IMR-90 (cell line): ENCODE measurements at regions not wholly inside any gene's neighbourhood (a gene's known extent, or its start where the extent isn't known, plus 50 kb on each side); places are given as distances from the start of the nearest gene placed in this dataset.

Experiments
- ATAC-seq: fragments of 200-7000 bp; cut with Tn5 transposase; 2 replicates; pipeline ENCODE4 v1.9.1; 2020; ENCODE audit warnings: low read depth, mild to moderate bottlenecking, moderate library complexity
- BruUV-seq: library from RNA; stranded (reverse); fragments of 400-500 nt; replicated peaks from 2 replicates; lab custom pipeline; 2021; lab: Mats Ljungman, UMichigan
- CTCF ChIA-PET: fragments of 300-600 bp; formaldehyde crosslinking; extraction: SDS; loops from one replicate; lab custom pipeline; 2021; ENCODE audit warnings: antibody characterized with exemption; lab: Yijun Ruan, JAX
- POLR2A ChIA-PET: fragments of 300-600 bp; sonication (Branson Sonifier 250); formaldehyde crosslinking; loops from one replicate; lab custom pipeline; 2022; ENCODE audit warnings: antibody characterized with exemption; ENCODE audit not compliant: unreplicated experiment; lab: Charles Lee
- DNase-seq: peaks from one replicate; pipeline ENCODE4 v3.0.0; 2013
- H2AFZ ChIP-seq: replicated peaks from 2 replicates; pipeline ENCODE3; 2013; ENCODE audit warnings: low read length, mild to moderate bottlenecking; ENCODE audit not compliant: poor library complexity
- H2AK5ac ChIP-seq: 2 replicates; pipeline ENCODE4 v1.6.1; 2013; ENCODE audit warnings: low read depth, low read length, inconsistent platforms
- H2AK9ac ChIP-seq: replicated peaks from 2 replicates; pipeline ENCODE3; 2013; ENCODE audit warnings: mild to moderate bottlenecking, low read depth, low read length, moderate library complexity; ENCODE audit not compliant: poor library complexity
- H2BK120ac ChIP-seq: 2 replicates; pipeline ENCODE4 v1.6.1; 2013; ENCODE audit warnings: low read depth, low read length, inconsistent platforms
- H2BK15ac ChIP-seq: 3 replicates; pipeline ENCODE4 v1.6.1; 2013; ENCODE audit warnings: low read depth, low read length, inconsistent platforms
- H2BK20ac ChIP-seq: 2 replicates; pipeline ENCODE4 v1.6.1; 2013; ENCODE audit warnings: low read depth, mild to moderate bottlenecking, inconsistent platforms, low read length, moderate library complexity
- H2BK5ac ChIP-seq: 2 replicates; pipeline ENCODE4 v1.6.1; 2013; ENCODE audit warnings: mild to moderate bottlenecking, low read depth, low read length, inconsistent platforms; ENCODE audit not compliant: poor library complexity, severe bottlenecking
- H3K14ac ChIP-seq: replicated peaks from 2 replicates; pipeline ENCODE4 v1.6.1; 2013; ENCODE audit warnings: low read depth, low read length, inconsistent platforms
- H3K18ac ChIP-seq: 2 replicates; pipeline ENCODE4 v1.6.1; 2013; ENCODE audit warnings: low read depth, low read length, control low read depth
- H3K23ac ChIP-seq: 2 replicates; pipeline ENCODE4 v1.6.1; 2013; ENCODE audit warnings: low read depth, low read length, inconsistent platforms
- H3K27ac ChIP-seq: 2 replicates; pipeline ENCODE4 v1.5.1; 2013; ENCODE audit warnings: mild to moderate bottlenecking, control low read depth, low read length; ENCODE audit not compliant: insufficient read depth
- H3K27me3 ChIP-seq: 2 replicates; pipeline ENCODE4 v1.6.1; 2013; ENCODE audit warnings: low read length; ENCODE audit not compliant: control insufficient read depth, insufficient read depth
- H3K36me3 ChIP-seq: 2 replicates; pipeline ENCODE4 v1.6.1; 2013; ENCODE audit warnings: low read length, mixed read lengths; ENCODE audit not compliant: control insufficient read depth, insufficient read depth
- H3K4ac ChIP-seq: 2 replicates; pipeline ENCODE4 v1.6.1; 2013; ENCODE audit warnings: low read depth, low read length, inconsistent platforms
- H3K4me1 ChIP-seq: 2 replicates; pipeline ENCODE4 v1.6.1; 2013; ENCODE audit warnings: low read length, mixed read lengths; ENCODE audit not compliant: control insufficient read depth, insufficient read depth
- H3K4me2 ChIP-seq: 2 replicates; pipeline ENCODE4 v1.6.1; 2013; ENCODE audit warnings: low read depth, mild to moderate bottlenecking, control low read depth, low read length, moderate library complexity
- H3K4me3 ChIP-seq: 2 replicates; pipeline ENCODE4 v1.5.1; 2013; ENCODE audit warnings: low read depth, mild to moderate bottlenecking, control low read depth, low read length, moderate library complexity; ENCODE audit not compliant: insufficient read depth
- H3K56ac ChIP-seq: 2 replicates; pipeline ENCODE4 v1.6.1; 2013; ENCODE audit warnings: low read length, inconsistent platforms; ENCODE audit not compliant: insufficient read depth; ENCODE audit errors: extremely low read depth
- H3K79me1 ChIP-seq, 2 experiments: 2 replicates each; pipeline ENCODE4 v1.6.1; 2013; ENCODE audit warnings: low read length in 2 of 2, inconsistent platforms in 1 of 2, low read depth in 1 of 2
- H3K9ac ChIP-seq: 2 replicates; pipeline ENCODE4 v1.6.1; 2013; ENCODE audit warnings: low read depth, low read length, control low read depth
- H3K9me1 ChIP-seq: 2 replicates; pipeline ENCODE4 v1.6.1; 2013; ENCODE audit warnings: low read length, inconsistent platforms; ENCODE audit not compliant: insufficient read depth
- H3K9me3 ChIP-seq: 2 replicates; pipeline ENCODE4 v1.6.1; 2013; ENCODE audit warnings: low read length; ENCODE audit not compliant: control insufficient read depth, insufficient read depth
- H4K20me1 ChIP-seq: 2 replicates; pipeline ENCODE4 v1.6.1; 2013; ENCODE audit warnings: low read length, inconsistent platforms; ENCODE audit not compliant: insufficient read depth
- H4K5ac ChIP-seq: 2 replicates; pipeline ENCODE4 v1.6.1; 2013; ENCODE audit warnings: mild to moderate bottlenecking, low read depth, low read length, control low read depth
- H4K8ac ChIP-seq, 2 experiments: 2 replicates each; pipeline ENCODE4 v1.6.1; 2013; ENCODE audit warnings: low read depth in 2 of 2, low read length in 2 of 2, control low read depth in 1 of 2, inconsistent platforms in 1 of 2
- H4K91ac ChIP-seq: 2 replicates; pipeline ENCODE4 v1.6.1; 2013; ENCODE audit warnings: low read depth, low read length, inconsistent platforms; ENCODE audit not compliant: insufficient read depth
- BHLHE40 ChIP-seq: fragments of 150-350 bp; IDR thresholded peaks from 2 replicates; pipeline ENCODE4 v1.6.1; 2016; ENCODE audit warnings: mild to moderate bottlenecking, low read depth, low read length
- CEBPB ChIP-seq: IDR thresholded peaks from 2 replicates; pipeline ENCODE4 v1.6.1; 2012; ENCODE audit warnings: low read depth, low read length, improper control_type of control experiment
- CHD1 ChIP-seq: IDR thresholded peaks from 2 replicates; pipeline ENCODE4 v1.6.1; 2012; ENCODE audit warnings: low read depth, low read length, improper control_type of control experiment
- FOS ChIP-seq: fragments of 150-350 bp; IDR thresholded peaks from 2 replicates; pipeline ENCODE4 v1.6.1; 2016; ENCODE audit warnings: low read depth, low read length
- MAZ ChIP-seq: IDR thresholded peaks from 2 replicates; pipeline ENCODE4 v1.6.1; 2012; ENCODE audit warnings: low read depth, mild to moderate bottlenecking, low read length, improper control_type of control experiment, moderate library complexity, borderline replicate concordance
- MXI1 ChIP-seq: IDR thresholded peaks from 2 replicates; pipeline ENCODE4 v1.6.1; 2012; ENCODE audit warnings: low read depth, mild to moderate bottlenecking, low read length, moderate library complexity, borderline replicate concordance
- POLR2A ChIP-seq: IDR thresholded peaks from 2 replicates; pipeline ENCODE4 v1.6.1; 2012; ENCODE audit warnings: mild to moderate bottlenecking, low read depth, low read length
- RAD21 ChIP-seq: IDR thresholded peaks from 2 replicates; pipeline ENCODE4 v1.6.1; 2012; ENCODE audit warnings: low read length, improper control_type of control experiment
- RCOR1 ChIP-seq: IDR thresholded peaks from 2 replicates; pipeline ENCODE4 v1.6.1; 2012; ENCODE audit warnings: mild to moderate bottlenecking, low read length, improper control_type of control experiment; ENCODE audit not compliant: insufficient replicate concordance
- RFX5 ChIP-seq: IDR thresholded peaks from 2 replicates; pipeline ENCODE4 v1.8.0; 2012; ENCODE audit warnings: low read depth, mild to moderate bottlenecking, low read length, moderate library complexity
- SMC3 ChIP-seq: fragments of 150-350 bp; IDR thresholded peaks from 2 replicates; pipeline ENCODE4 v1.6.1; 2016; ENCODE audit warnings: low read depth, mild to moderate bottlenecking, antibody characterized with exemption, low read length, moderate library complexity
- WGBS, 2 experiments: methylation state at CpG; one replicate each; pipeline versions ENCODE4 v1.1.5 to v1.1.7; 2013; ENCODE audit warnings: missing lambda C conversion rate in 2 of 2; ENCODE audit not compliant: insufficient read length in 1 of 2; ENCODE audit errors: extremely low coverage in 2 of 2; 5-methylcytosine and 5-hydroxymethylcytosine counted together
- dilution Hi-C: fragments of 300-500 bp; cut with HindIII; formaldehyde crosslinking; loops from one replicate; pipeline ENCODE4 v1.14.3; 2018; ENCODE audit warnings: low sequenced_read_pairs; ENCODE audit not compliant: unreplicated experiment
- in situ Hi-C: fragments of 300-500 bp; cut with MboI; formaldehyde crosslinking; loops from 3 replicates; pipeline ENCODE4 v1.14.3; 2019; ENCODE audit warnings: low sequenced_read_pairs, inconsistent platforms, mixed read lengths
- intact Hi-C: fragments of 100-400 bp; cut with micrococcal nuclease; formaldehyde crosslinking; loops from 2 replicates; pipeline ENCODE4 v1.10.0; 2022
- TF ChIP-seq, protein P1 (sequence below): fragments of 150-350 bp; IDR thresholded peaks from 2 replicates; pipeline ENCODE4 v1.6.1; 2016; ENCODE audit warnings: low read depth, mild to moderate bottlenecking, low read length, moderate library complexity, borderline replicate concordance
- TF ChIP-seq, protein P2 (sequence below): fragments of 150-350 bp; IDR thresholded peaks from 2 replicates; pipeline ENCODE4 v1.6.1; 2017; ENCODE audit warnings: mild to moderate bottlenecking, antibody characterized with exemption, low read length, low read depth
- TF ChIP-seq, protein P3 (sequence below): conservative IDR thresholded peaks from 2 replicates; pipeline ENCODE4 v1.5.1; 2012; ENCODE audit warnings: mild to moderate bottlenecking, low read depth, low read length, improper control_type of control experiment

DNA sequence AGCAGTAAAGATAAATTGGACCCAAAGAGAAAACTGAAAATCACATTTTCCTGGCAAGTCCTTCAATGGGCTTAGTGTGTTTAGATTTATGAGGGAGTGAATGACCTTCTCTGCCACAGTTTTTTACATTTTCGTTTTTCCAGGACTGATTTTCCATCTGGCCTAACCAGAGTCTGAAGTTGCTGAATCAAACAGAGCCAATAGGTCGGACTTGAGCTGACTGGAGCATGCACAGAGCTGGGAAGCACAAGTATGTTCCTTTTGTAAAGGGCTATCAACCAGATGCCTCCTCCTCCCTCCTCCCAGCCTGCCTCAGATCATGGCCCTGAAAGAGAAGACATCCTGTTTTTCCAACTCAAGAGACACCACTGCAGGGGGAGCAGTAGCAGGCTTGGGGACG, 126.0 kb upstream of the ANKRD1 start:
- H3K9ac ChIP-seq: no peak overlapping the region
- H2AK9ac ChIP-seq: no peak overlapping the region
- no peak overlapping the region for H2BK15ac ChIP-seq
- no peak overlapping the region for H2AFZ ChIP-seq
- H3K9me3 ChIP-seq: peaks cover 2% of the 10 kb centered on the region; the same call in 1 of the 2 replicates
- no peak overlapping the region for H3K4me3 ChIP-seq
- H4K91ac ChIP-seq: no peak overlapping the region
- H3K56ac ChIP-seq: no peak overlapping the region
- no peak overlapping the region for H3K18ac ChIP-seq
- no peak overlapping the region for H2BK5ac ChIP-seq
- intact Hi-C loops: no loop called here
- peaks cover 5% of the 10 kb centered on the region for H3K27me3 ChIP-seq
- POLR2A ChIA-PET: no interaction called here
- H3K14ac ChIP-seq: no peak overlapping the region
- no peaks in the 10 kb centered on the region for H3K36me3 ChIP-seq
- no peak overlapping the region for H3K23ac ChIP-seq
- no peak overlapping the region for H3K4me2 ChIP-seq
- no TSS peak for BruUV-seq
- H3K4me1 ChIP-seq: no peaks in the 10 kb centered on the region
- no peak for DNase-seq
- no peak overlapping the region for H2BK20ac ChIP-seq
- TF ChIP-seq POLR2A (no peak), BHLHE40 (no peak), RCOR1 (no peak), FOS (no peak), MAZ (no peak), CHD1 (no peak), MXI1 (no peak), CEBPB (no peak), RFX5 (no peak), RAD21 (no peak), SMC3 (no peak)
- TF ChIP-seq, protein P1, sequence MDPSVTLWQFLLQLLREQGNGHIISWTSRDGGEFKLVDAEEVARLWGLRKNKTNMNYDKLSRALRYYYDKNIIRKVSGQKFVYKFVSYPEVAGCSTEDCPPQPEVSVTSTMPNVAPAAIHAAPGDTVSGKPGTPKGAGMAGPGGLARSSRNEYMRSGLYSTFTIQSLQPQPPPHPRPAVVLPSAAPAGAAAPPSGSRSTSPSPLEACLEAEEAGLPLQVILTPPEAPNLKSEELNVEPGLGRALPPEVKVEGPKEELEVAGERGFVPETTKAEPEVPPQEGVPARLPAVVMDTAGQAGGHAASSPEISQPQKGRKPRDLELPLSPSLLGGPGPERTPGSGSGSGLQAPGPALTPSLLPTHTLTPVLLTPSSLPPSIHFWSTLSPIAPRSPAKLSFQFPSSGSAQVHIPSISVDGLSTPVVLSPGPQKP: no peak
- TF ChIP-seq, protein P2, sequence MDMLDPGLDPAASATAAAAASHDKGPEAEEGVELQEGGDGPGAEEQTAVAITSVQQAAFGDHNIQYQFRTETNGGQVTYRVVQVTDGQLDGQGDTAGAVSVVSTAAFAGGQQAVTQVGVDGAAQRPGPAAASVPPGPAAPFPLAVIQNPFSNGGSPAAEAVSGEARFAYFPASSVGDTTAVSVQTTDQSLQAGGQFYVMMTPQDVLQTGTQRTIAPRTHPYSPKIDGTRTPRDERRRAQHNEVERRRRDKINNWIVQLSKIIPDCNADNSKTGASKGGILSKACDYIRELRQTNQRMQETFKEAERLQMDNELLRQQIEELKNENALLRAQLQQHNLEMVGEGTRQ: no peak
- TF ChIP-seq, protein P3, sequence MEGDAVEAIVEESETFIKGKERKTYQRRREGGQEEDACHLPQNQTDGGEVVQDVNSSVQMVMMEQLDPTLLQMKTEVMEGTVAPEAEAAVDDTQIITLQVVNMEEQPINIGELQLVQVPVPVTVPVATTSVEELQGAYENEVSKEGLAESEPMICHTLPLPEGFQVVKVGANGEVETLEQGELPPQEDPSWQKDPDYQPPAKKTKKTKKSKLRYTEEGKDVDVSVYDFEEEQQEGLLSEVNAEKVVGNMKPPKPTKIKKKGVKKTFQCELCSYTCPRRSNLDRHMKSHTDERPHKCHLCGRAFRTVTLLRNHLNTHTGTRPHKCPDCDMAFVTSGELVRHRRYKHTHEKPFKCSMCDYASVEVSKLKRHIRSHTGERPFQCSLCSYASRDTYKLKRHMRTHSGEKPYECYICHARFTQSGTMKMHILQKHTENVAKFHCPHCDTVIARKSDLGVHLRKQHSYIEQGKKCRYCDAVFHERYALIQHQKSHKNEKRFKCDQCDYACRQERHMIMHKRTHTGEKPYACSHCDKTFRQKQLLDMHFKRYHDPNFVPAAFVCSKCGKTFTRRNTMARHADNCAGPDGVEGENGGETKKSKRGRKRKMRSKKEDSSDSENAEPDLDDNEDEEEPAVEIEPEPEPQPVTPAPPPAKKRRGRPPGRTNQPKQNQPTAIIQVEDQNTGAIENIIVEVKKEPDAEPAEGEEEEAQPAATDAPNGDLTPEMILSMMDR: no peak
- in situ Hi-C loops: no loop called here
- 0% methylated on average over 1 of the region's 3 CpGs; no CpG with 5 or more reads in 1 of the 2 experiments for WGBS, 2 experiments
- H2BK120ac ChIP-seq: no peak overlapping the region
- H4K8ac ChIP-seq: no peak overlapping the region
- ATAC-seq: no peak
- dilution Hi-C loops: no loop called here
- no peak overlapping the region for H3K27ac ChIP-seq
- no peak overlapping the region for H2AK5ac ChIP-seq
- no peaks in the 10 kb centered on the region for H4K20me1 ChIP-seq
- no peak overlapping the region for H3K4ac ChIP-seq
- no peak overlapping the region for H4K5ac ChIP-seq
- H3K9me1 ChIP-seq: no peaks in the 10 kb centered on the region; the same call in 1 of the 2 replicates
- no peaks in the 10 kb centered on the region for H3K79me1 ChIP-seq
- CTCF ChIA-PET: no interaction called here
